K562 (cell line): ENCODE measurements at regions not wholly inside any gene's neighbourhood (a gene's known extent, or its start where the extent isn't known, plus 50 kb on each side); places are given as distances from the start of the nearest gene placed in this dataset.

ENCODE experiments used
- ATAC-seq: fragments of 200-7000 bp; cut with Tn5 transposase; 3 replicates; pipeline ENCODE4 v1.9.1; 2020; ENCODE audit warnings: moderate library complexity
- BruUV-seq: library from RNA; stranded (reverse); fragments of 400-500 nt; replicated peaks from 2 replicates; lab custom pipeline; 2021; lab: Mats Ljungman, UMichigan
- CTCF ChIA-PET: fragments of 300-600 bp; formaldehyde crosslinking; extraction: SDS; loops from one replicate; lab custom pipeline; 2021; ENCODE audit warnings: low intra/inter-chr PET ratio; lab: Yijun Ruan, JAX
- POLR2A ChIA-PET: fragments of 300-600, 350-650 bp; sonication (Branson Sonifier 250); formaldehyde crosslinking; extraction: SDS; loops from one replicate; lab custom pipeline; 2021; ENCODE audit warnings: antibody characterized with exemption, inconsistent platforms; lab: Yijun Ruan, JAX
- DNase-seq, 4 experiments: peaks; one replicate each; pipeline versions ENCODE4 v3.0.0 to v3.0.0-alpha.2; 2011 to 2018; ENCODE audit warnings: low spot score in 3 of 4, mixed read lengths in 3 of 4; ENCODE audit errors: extremely low read depth in 1 of 4
- FAIRE-seq: peaks from 2 replicates; lab custom pipeline; 2011; peaks lifted over from hg19 to GRCh38; lab: Jason Lieb, UNC
- H2AFZ ChIP-seq: 2 replicates; pipeline ENCODE4 v1.6.0; 2011; ENCODE audit warnings: low read depth, low read length, control low read depth, inconsistent platforms
- H3K27ac ChIP-seq: fragments of 200-600 bp; 3 replicates; pipeline ENCODE4 v1.8.0; 2011; ENCODE audit warnings: low read depth, mild to moderate bottlenecking, control low read depth, inconsistent platforms, low read length, moderate library complexity, mixed read lengths; ENCODE audit errors: extremely low read depth
- H3K27me3 ChIP-seq, 2 experiments: fragments of 300-600 bp in 1 of 2; 2 replicates in 1 of 2; 3 replicates in 1 of 2; pipeline versions ENCODE4 v1.6.0 to v1.8.0; 2011; ENCODE audit warnings: inconsistent platforms in 2 of 2, low read length in 2 of 2, mild to moderate bottlenecking in 1 of 2, mixed read lengths in 1 of 2, moderate library complexity in 1 of 2; ENCODE audit not compliant: control insufficient read depth in 2 of 2, insufficient read depth in 2 of 2
- H3K36me3 ChIP-seq: fragments of 300-600 bp; 3 replicates; pipeline ENCODE4 v1.8.0; 2011; ENCODE audit warnings: mild to moderate bottlenecking, low read length, inconsistent platforms; ENCODE audit not compliant: control insufficient read depth, insufficient read depth
- H3K4me1 ChIP-seq, 2 experiments: fragments of 200-600 bp in 1 of 2; replicated peaks in 1 of 2; 2 replicates in 1 of 2; 3 replicates in 1 of 2; pipeline versions ENCODE4 v1.5.1 to v1.8.0; 2011; ENCODE audit warnings: inconsistent platforms in 2 of 2, low read length in 2 of 2, mild to moderate bottlenecking in 1 of 2, mixed read lengths in 1 of 2, moderate library complexity in 1 of 2; ENCODE audit not compliant: control insufficient read depth in 2 of 2, insufficient read depth in 2 of 2
- H3K4me2 ChIP-seq: 2 replicates; pipeline ENCODE4 v1.6.1; 2011; ENCODE audit warnings: low read length, control low read depth, inconsistent platforms, mixed read lengths; ENCODE audit not compliant: insufficient read depth
- H3K4me3 ChIP-seq: fragments of 200-600 bp; sonication (generic), shearing (Covaris generic); 2 replicates; pipeline ENCODE4 v1.5.1; 2016; ENCODE audit warnings: control low read depth, inconsistent platforms
- H3K79me2 ChIP-seq: fragments of 200-600 bp; 3 replicates; pipeline ENCODE4 v1.8.0; 2011; ENCODE audit warnings: low read length, inconsistent platforms; ENCODE audit not compliant: control insufficient read depth, insufficient read depth
- H3K9ac ChIP-seq, 2 experiments: 2 replicates each; pipeline versions ENCODE4 v1.6.0 to v1.6.1; 2011; ENCODE audit warnings: low read depth in 2 of 2, low read length in 2 of 2, control low read depth in 1 of 2, inconsistent platforms in 1 of 2, mild to moderate bottlenecking in 1 of 2, mixed read lengths in 1 of 2; ENCODE audit not compliant: insufficient read depth in 1 of 2
- H3K9me1 ChIP-seq: one replicate; pipeline ENCODE4 v1.6.0; 2011; ENCODE audit warnings: inconsistent platforms, mild to moderate bottlenecking, low read length, moderate library complexity; ENCODE audit not compliant: control insufficient read depth, insufficient read depth
- H3K9me3 ChIP-seq: replicated peaks from 2 replicates; pipeline ENCODE4 v1.5.1; 2011; ENCODE audit warnings: low read depth, low read length, inconsistent platforms; ENCODE audit not compliant: control insufficient read depth, insufficient read depth
- H4K20me1 ChIP-seq: replicated peaks from 2 replicates; pipeline ENCODE4 v1.6.1; 2011; ENCODE audit warnings: low read length, inconsistent platforms, mixed read lengths; ENCODE audit not compliant: control insufficient read depth, insufficient read depth
- ADNP ChIP-seq: fragments of 200-800 bp; sonication (Bioruptor generic); IDR thresholded peaks from 2 replicates; pipeline ENCODE4 v1.6.1; 2016; ENCODE audit warnings: missing genetic modification characterization, missing compliant biosample characterization
- ATF6 ChIP-seq: sonication (generic); formaldehyde crosslinking; IDR thresholded peaks from 2 replicates; pipeline ENCODE4 v1.4.0; 2020; ENCODE audit warnings: mild to moderate bottlenecking, missing genetic modification reagents
- GTF2A2 ChIP-seq: IDR thresholded peaks from 2 replicates; pipeline ENCODE4 v1.6.1; 2016; ENCODE audit warnings: mild to moderate bottlenecking, missing genetic modification characterization, missing compliant biosample characterization
- GTF3C2 ChIP-seq: IDR thresholded peaks from 3 replicates; pipeline ENCODE4 v1.6.1; 2011; ENCODE audit warnings: borderline replicate concordance, mild to moderate bottlenecking, moderate library complexity; ENCODE audit not compliant: insufficient read length; ENCODE audit errors: extremely low read depth
- KLF16 ChIP-seq: IDR thresholded peaks from 2 replicates; pipeline ENCODE4 v1.6.1; 2016; ENCODE audit warnings: antibody characterized with exemption
- NCOA4 ChIP-seq: fragments of 450-650 bp; IDR thresholded peaks from 2 replicates; pipeline ENCODE4 v1.6.1; 2018; ENCODE audit warnings: mild to moderate bottlenecking; ENCODE audit not compliant: partially characterized antibody
- NCOR1 ChIP-seq: fragments of 450-650 bp; IDR thresholded peaks from 2 replicates; pipeline ENCODE4 v1.6.1; 2016; ENCODE audit warnings: mild to moderate bottlenecking, moderate library complexity
- POLR2A ChIP-seq: fragments of 450-650 bp; conservative IDR thresholded peaks from 2 replicates; pipeline ENCODE4 v1.6.1; 2016
- POLR3A ChIP-seq: IDR thresholded peaks from 2 replicates; pipeline ENCODE4 v1.6.1; 2011; ENCODE audit warnings: borderline replicate concordance, mild to moderate bottlenecking, moderate library complexity; ENCODE audit not compliant: insufficient read length, insufficient read depth; ENCODE audit errors: extremely low read depth
- RBM25 ChIP-seq: fragments of 200-400 bp; formaldehyde crosslinking; IDR thresholded peaks from 2 replicates; pipeline ENCODE4 v1.6.1; 2018; ENCODE audit warnings: low read length, low read depth, moderate library complexity; ENCODE audit not compliant: severe bottlenecking
- SRF ChIP-seq, 2 experiments: fragments of 250-450, 450-650 bp in 1 of 2; sonication (Bioruptor Pico) in 1 of 2; sonication (generic) in 1 of 2; formaldehyde crosslinking; IDR thresholded peaks; 2 replicates each; pipeline versions ENCODE4 v1.5.0 to v1.5.1; 2020 to 2022; ENCODE audit warnings: mild to moderate bottlenecking in 1 of 2, missing genetic modification reagents in 1 of 2
- ZNF12 ChIP-seq: sonication (generic); formaldehyde crosslinking; IDR thresholded peaks from 2 replicates; pipeline ENCODE4 v1.4.0; 2020; ENCODE audit warnings: mild to moderate bottlenecking, missing genetic modification reagents
- ZNF324 ChIP-seq: fragments of 250-450 bp; sonication (Bioruptor Pico); IDR thresholded peaks from 2 replicates; pipeline ENCODE4 v1.4.0; 2020; ENCODE audit warnings: mild to moderate bottlenecking
- ZZZ3 ChIP-seq: fragments of 450-650 bp; IDR thresholded peaks from 2 replicates; pipeline ENCODE4 v1.6.1; 2016; ENCODE audit warnings: antibody characterized with exemption, mild to moderate bottlenecking, moderate library complexity
- WGBS: fragments of 100-300 bp; shearing (Covaris generic); methylation state at CpG from one replicate; pipeline ENCODE4 v1.1.6; 2016; ENCODE audit warnings: low coverage, mixed read lengths; ENCODE audit not compliant: insufficient coverage; ENCODE audit errors: missing lambda C conversion rate; 5-methylcytosine and 5-hydroxymethylcytosine counted together
- in situ Hi-C: fragments of 300-500 bp; cut with MboI; formaldehyde crosslinking; loops from 4 replicates; pipeline ENCODE4 v1.15.0; 2018; ENCODE audit warnings: inconsistent platforms, mixed read lengths
- intact Hi-C: fragments of 100-400 bp; cut with micrococcal nuclease; formaldehyde crosslinking; loops from 2 replicates; pipeline ENCODE4 v1.14.2; 2022

- no peak for TF ChIP-seq ZZZ3
- no peak for TF ChIP-seq ATF6 (CRISPR knock-in tag)
- TF ChIP-seq ADNP (tag): no peak
- no peak for TF ChIP-seq POLR3A
- no peak for TF ChIP-seq SRF (CRISPR knock-in tag; IDR thresholded peaks at IDR 0.05)
- TF ChIP-seq NCOR1: no peak
- TF ChIP-seq KLF16: no peak
Observed at GRCh38 chr4:160283081-160283480, 1180.2 kb downstream of the RAPGEF2 start (continued).

GRCh38 chr4:160284516-160284915 lies 1181.6 kb downstream of the RAPGEF2 start:
- in situ Hi-C loops: no loop called here
- no peaks in the 10 kb centered on the region for H3K9me3 ChIP-seq
- no peak overlapping the region for H3K27ac ChIP-seq
- CTCF ChIA-PET: no interaction called here
- FAIRE-seq: no peak
- BruUV-seq: no TSS peak
- H3K36me3 ChIP-seq: no peaks in the 10 kb centered on the region
- H3K4me2 ChIP-seq: no peak overlapping the region
- no peaks in the 10 kb centered on the region for H3K4me1 ChIP-seq
- WGBS: 0% methylated on average over 1 of the region's 1 CpG
- no peaks in the 10 kb centered on the region for H3K27me3 ChIP-seq
- TF ChIP-seq RBM25 (no peak), NCOA4 (no peak), ZNF324 (no peak), GTF3C2 (no peak), GTF2A2 (tag) (no peak), POLR2A (no peak), ZNF12 (CRISPR knock-in tag) (no peak)
- TF ChIP-seq, all 486 proteins: peak for 0
- H3K79me2 ChIP-seq: no peaks in the 10 kb centered on the region
- DNase-seq: no peak
- no peak overlapping the region for H2AFZ ChIP-seq
- POLR2A ChIA-PET: no interaction called here
- no peaks in the 10 kb centered on the region for H3K9me1 ChIP-seq
- H4K20me1 ChIP-seq: no peaks in the 10 kb centered on the region
- intact Hi-C loops: no loop called here
- no peak for ATAC-seq
- H3K4me3 ChIP-seq: no peak overlapping the region
- no peak overlapping the region for H3K9ac ChIP-seq
